Stomach smooth muscle (tissue), 2 donors: ENCODE measurements at regions not wholly inside any gene's neighbourhood (a gene's known extent, or its start where the extent isn't known, plus 50 kb on each side); places are given as distances from the start of the nearest gene placed in this dataset.
"Not testable (repeated sequence)": the region's sequence is repeated elsewhere in the genome, so short reads cannot be mapped to it uniquely, and the experiment has no call there.

Experiments
- H3K27ac ChIP-seq: one replicate; pipeline ENCODE4 v1.7.0; 2013; ENCODE audit warnings: mild to moderate bottlenecking, low read length, inconsistent platforms
- H3K27me3 ChIP-seq, 2 donors: one replicate each; pipeline ENCODE4 v1.7.0; 2013; ENCODE audit warnings: low read length in 2 of 2; ENCODE audit not compliant: insufficient read depth in 2 of 2, control insufficient read depth in 1 of 2
- H3K36me3 ChIP-seq, 2 donors: one replicate each; pipeline ENCODE4 v1.7.0; 2013; ENCODE audit warnings: low read length in 2 of 2; ENCODE audit not compliant: control insufficient read depth in 2 of 2, insufficient read depth in 2 of 2
- H3K4me1 ChIP-seq: one replicate; pipeline ENCODE4 v1.7.0; 2013; ENCODE audit warnings: low read length; ENCODE audit not compliant: control insufficient read depth, insufficient read depth
- H3K4me3 ChIP-seq, 2 donors: one replicate each; pipeline ENCODE4 v1.7.0; 2013; ENCODE audit warnings: low read length in 2 of 2
- H3K9ac ChIP-seq, 2 donors: one replicate each; pipeline ENCODE4 v1.7.0; 2013; ENCODE audit warnings: low read length in 2 of 2, mild to moderate bottlenecking in 1 of 2
- H3K9me3 ChIP-seq, 2 donors: one replicate each; pipeline ENCODE4 v1.7.0; 2013; ENCODE audit warnings: low read length in 2 of 2; ENCODE audit not compliant: control insufficient read depth in 2 of 2
- donor health status: healthy.
- donor health status: Pancreatic carcinoma.

GRCh38 chr10:44252631-44253030 is 132.3 kb downstream of the CXCL12 start:
- H3K9me3 ChIP-seq, H3K27ac ChIP-seq, H3K4me1 ChIP-seq, H3K4me3 ChIP-seq, H3K36me3 ChIP-seq, H3K27me3 ChIP-seq, H3K9ac ChIP-seq: not testable (repeated sequence)

- H3K4me1 ChIP-seq, H3K27me3 ChIP-seq, H3K36me3 ChIP-seq, H3K4me3 ChIP-seq, H3K9me3 ChIP-seq, H3K27ac ChIP-seq, H3K9ac ChIP-seq: not testable (repeated sequence)
Observed at GRCh38 chr10:44249933-44250332, 135.0 kb downstream of the CXCL12 start.

GRCh38 chr10:44249490-44249889 is 135.4 kb downstream of the CXCL12 start:
- no peaks in the 10 kb centered on the region for H3K36me3 ChIP-seq
- no peak overlapping the region for H3K27ac ChIP-seq
- no peak overlapping the region for H3K9ac ChIP-seq
- no peaks in the 10 kb centered on the region for H3K27me3 ChIP-seq
- no peaks in the 10 kb centered on the region for H3K9me3 ChIP-seq
- peaks cover 7% of the 10 kb centered on the region for H3K4me1 ChIP-seq
- H3K4me3 ChIP-seq, result no peak overlapping the region

GRCh38 chr10:44246700-44247099 is 138.2 kb downstream of the CXCL12 start:
- H3K27me3 ChIP-seq, H3K4me3 ChIP-seq, H3K4me1 ChIP-seq, H3K36me3 ChIP-seq, H3K9me3 ChIP-seq, H3K27ac ChIP-seq, H3K9ac ChIP-seq: not testable (repeated sequence)

GRCh38 chr10:44246287-44246686 is 138.6 kb downstream of the CXCL12 start:
- H3K9ac ChIP-seq, H3K27me3 ChIP-seq, H3K36me3 ChIP-seq, H3K4me1 ChIP-seq, H3K27ac ChIP-seq, H3K9me3 ChIP-seq, H3K4me3 ChIP-seq: not testable (repeated sequence)

DNA sequence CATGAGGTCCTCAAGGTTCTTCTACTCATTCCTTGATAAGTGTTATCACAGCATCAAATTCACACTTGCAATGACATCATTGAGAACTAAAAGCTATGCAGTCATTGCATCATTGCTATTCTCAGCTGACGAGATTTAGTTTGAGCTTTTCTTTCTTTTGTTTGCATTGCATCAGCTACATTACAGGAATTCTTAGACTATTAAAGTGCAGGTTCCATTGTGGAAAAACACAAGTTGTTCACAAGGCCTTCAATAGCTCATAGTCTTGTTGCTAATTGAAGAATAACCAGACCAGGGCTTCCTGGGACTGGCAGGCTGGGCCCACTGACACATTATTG is 139.3 kb downstream of the CXCL12 start:
- no peak overlapping the region for H3K4me3 ChIP-seq
- H3K4me1 ChIP-seq, result no peaks in the 10 kb centered on the region
- no peaks in the 10 kb centered on the region for H3K36me3 ChIP-seq
- no peak overlapping the region for H3K27ac ChIP-seq
- H3K27me3 ChIP-seq, result no peaks in the 10 kb centered on the region
- no peak overlapping the region for H3K9ac ChIP-seq
- H3K9me3 ChIP-seq, result no peaks in the 10 kb centered on the region

GRCh38 chr10:44244745-44245600 is 139.9 kb downstream of the CXCL12 start:
- Histone ChIP-seq H3K36me3 (no peaks in the 10 kb centered on the region), H3K27ac (no peak overlapping the region), H3K27me3 (no peaks in the 10 kb centered on the region), H3K9me3 (no peaks in the 10 kb centered on the region), H3K4me1 (no peaks in the 10 kb centered on the region), H3K9ac (no peak overlapping the region), H3K4me3 (no peak overlapping the region)

DNA sequence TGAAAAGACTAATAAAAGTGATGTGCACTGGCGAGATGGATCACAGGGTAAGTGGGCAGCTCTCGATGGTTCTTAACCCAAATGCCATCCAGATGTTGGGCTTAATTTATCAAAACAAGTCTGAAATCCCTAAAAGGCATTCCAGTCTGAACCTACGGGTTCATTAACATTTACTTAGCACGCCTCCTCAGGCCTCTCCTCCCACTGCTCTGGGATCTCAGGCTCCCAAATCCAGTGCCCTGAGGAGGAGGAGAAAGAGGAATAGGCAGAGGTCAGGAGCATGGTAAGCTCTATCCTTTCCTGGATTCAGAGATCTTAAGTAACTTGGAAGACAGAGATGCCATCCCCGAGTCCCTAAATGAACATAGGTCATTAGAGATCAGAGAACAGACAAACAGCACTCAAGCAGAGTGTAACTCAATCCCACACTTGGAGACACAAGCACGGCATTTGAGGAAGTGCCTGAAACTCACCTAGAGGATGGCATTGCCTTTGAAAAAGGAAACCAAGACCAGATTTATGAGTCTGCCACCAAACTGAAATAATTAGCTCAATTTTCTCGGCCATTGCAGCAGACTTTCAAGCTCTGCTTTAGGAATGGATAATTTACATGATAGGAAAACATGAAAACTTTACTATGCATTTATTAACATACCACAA is 140.9 kb downstream of the CXCL12 start:
- no peak overlapping the region for H3K27ac ChIP-seq
- H3K36me3 ChIP-seq, result no peaks in the 10 kb centered on the region
- H3K27me3 ChIP-seq, result no peaks in the 10 kb centered on the region
- H3K4me3 ChIP-seq, result no peak overlapping the region
- no peaks in the 10 kb centered on the region for H3K9me3 ChIP-seq
- no peak overlapping the region for H3K9ac ChIP-seq
- H3K4me1 ChIP-seq, result no peaks in the 10 kb centered on the region

DNA sequence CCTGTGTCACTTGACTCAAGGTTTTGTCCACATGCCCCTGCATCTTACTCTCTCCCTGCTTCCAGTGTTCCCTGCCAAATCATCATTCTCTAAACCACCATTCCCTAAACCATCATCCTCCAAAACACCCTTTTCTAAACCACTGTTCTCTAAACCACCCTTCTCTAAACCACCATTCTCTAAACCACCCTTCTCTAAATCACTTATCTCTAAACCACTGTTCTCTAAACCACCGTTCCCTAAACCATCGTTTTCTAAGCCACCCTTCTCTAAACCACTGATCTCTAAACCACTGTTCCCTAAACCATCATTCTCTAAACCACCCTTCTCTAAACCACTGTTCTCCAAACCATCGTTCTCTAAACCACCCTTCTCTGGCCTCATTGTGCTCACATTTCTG is 142.1 kb downstream of the CXCL12 start:
- Histone ChIP-seq H3K4me3 (no peak overlapping the region), H3K4me1 (no peaks in the 10 kb centered on the region), H3K9ac (no peak overlapping the region), H3K36me3 (no peaks in the 10 kb centered on the region), H3K27me3 (no peaks in the 10 kb centered on the region), H3K9me3 (no peaks in the 10 kb centered on the region), H3K27ac (no peak overlapping the region)

GRCh38 chr10:44242091-44242490 is 142.8 kb downstream of the CXCL12 start:
- Histone ChIP-seq H3K9ac (no peak overlapping the region), H3K36me3 (no peaks in the 10 kb centered on the region), H3K27ac (no peak overlapping the region), H3K4me1 (no peaks in the 10 kb centered on the region), H3K9me3 (no peaks in the 10 kb centered on the region), H3K4me3 (no peak overlapping the region), H3K27me3 (no peaks in the 10 kb centered on the region)

- Histone ChIP-seq H3K36me3 (no peaks in the 10 kb centered on the region), H3K27me3 (no peaks in the 10 kb centered on the region), H3K9me3 (no peaks in the 10 kb centered on the region), H3K4me1 (no peaks in the 10 kb centered on the region), H3K4me3 (no peak overlapping the region), H3K9ac (no peak overlapping the region), H3K27ac (no peak overlapping the region)
Observed at GRCh38 chr10:44240584-44241205, 144.2 kb downstream of the CXCL12 start.
